Activated CD4-positive, alpha-beta T cell treated with anti-CD3 and anti-CD28 coated beads, Interleukin-2, Interleukin-6, amounts not matched to agents 100 ng/mL and 50 ng/mL, durations not matched to agents 16 hours and 8 hours (primary cell): ENCODE measurements at regions not wholly inside any gene's neighbourhood (a gene's known extent, or its start where the extent isn't known, plus 50 kb on each side); places are given as distances from the start of the nearest gene placed in this dataset.

Experiments
- DNase-seq: peaks from one replicate; pipeline ENCODE4 v3.0.0-alpha.2; 2020

- DNase-seq = no peak
Measured at GRCh38 chr3:76352511-76353284, 567.3 kb upstream of the ZNF717 start.

GRCh38 chr3:76353683-76354082 is 568.3 kb upstream of the ZNF717 start:
- DNase-seq = no peak

GRCh38 chr3:76361010-76361409 is 575.7 kb upstream of the ZNF717 start:
- no peak for DNase-seq

- no peak for DNase-seq
Measured at GRCh38 chr3:76362643-76363042, 577.3 kb upstream of the ZNF717 start.

GRCh38 chr3:76365275-76365674 is 579.9 kb upstream of the ZNF717 start:
- DNase-seq = no peak

- DNase-seq = no peak
Measured at GRCh38 chr3:76367281-76367680, 581.9 kb upstream of the ZNF717 start.

- no peak for DNase-seq
Measured at GRCh38 chr3:76369170-76369569, 583.8 kb upstream of the ZNF717 start.

- no peak for DNase-seq
Measured at GRCh38 chr3:76370749-76371520, 585.6 kb upstream of the ZNF717 start.

- no peak for DNase-seq
Measured at GRCh38 chr3:76372497-76372896, 587.1 kb upstream of the ZNF717 start.

- DNase-seq = no peak
Measured at GRCh38 chr3:76377074-76377473, 591.7 kb upstream of the ZNF717 start.

- DNase-seq = no peak
Measured at GRCh38 chr3:76378789-76379188, 593.4 kb upstream of the ZNF717 start.

- no peak for DNase-seq
Measured at GRCh38 chr3:76383781-76384180, 598.4 kb upstream of the ZNF717 start.

- no peak for DNase-seq
Measured at GRCh38 chr3:76387000-76387399, 601.7 kb upstream of the ZNF717 start.

GRCh38 chr3:76400141-76400540 is 614.8 kb upstream of the ZNF717 start:
- no peak for DNase-seq

GRCh38 chr3:76402926-76403325 is 617.6 kb upstream of the ZNF717 start:
- no peak for DNase-seq

- no peak for DNase-seq
Measured at GRCh38 chr3:76403556-76403955, 618.2 kb upstream of the ZNF717 start.

- DNase-seq = no peak
Measured at GRCh38 chr3:76405196-76405595, 619.8 kb upstream of the ZNF717 start.

GRCh38 chr3:76410762-76411281 is 625.5 kb upstream of the ZNF717 start:
- no peak for DNase-seq

GRCh38 chr3:76415384-76415783 is 624.5 kb upstream of the ROBO2 start:
- DNase-seq = no peak

GRCh38 chr3:76429581-76430177 is 610.2 kb upstream of the ROBO2 start:
- no peak for DNase-seq

GRCh38 chr3:76432396-76432795 is 607.5 kb upstream of the ROBO2 start:
- no peak for DNase-seq

GRCh38 chr3:76436894-76437293 is 603.0 kb upstream of the ROBO2 start:
- no peak for DNase-seq

GRCh38 chr3:76438971-76439370 is 600.9 kb upstream of the ROBO2 start:
- no peak for DNase-seq
